HG03439 (cell line): ENCODE measurements at regions not wholly inside any gene's neighbourhood (a gene's known extent, or its start where the extent isn't known, plus 50 kb on each side); places are given as distances from the start of the nearest gene placed in this dataset.

ENCODE experiments used
- ATAC-seq: cut with Tn5 transposase; IDR thresholded peaks from one replicate; pipeline ENCODE4 v1.9.1; 2021; ENCODE audit warnings: mild to moderate bottlenecking, moderate library complexity; ENCODE audit not compliant: unreplicated experiment

- ATAC-seq = no peak
Measured at GRCh38 chr6:87938287-87938686, 109.4 kb upstream of the SPACA1 start.

GRCh38 chr6:87936065-87936464 lies 111.6 kb upstream of the SPACA1 start:
- no peak for ATAC-seq

DNA sequence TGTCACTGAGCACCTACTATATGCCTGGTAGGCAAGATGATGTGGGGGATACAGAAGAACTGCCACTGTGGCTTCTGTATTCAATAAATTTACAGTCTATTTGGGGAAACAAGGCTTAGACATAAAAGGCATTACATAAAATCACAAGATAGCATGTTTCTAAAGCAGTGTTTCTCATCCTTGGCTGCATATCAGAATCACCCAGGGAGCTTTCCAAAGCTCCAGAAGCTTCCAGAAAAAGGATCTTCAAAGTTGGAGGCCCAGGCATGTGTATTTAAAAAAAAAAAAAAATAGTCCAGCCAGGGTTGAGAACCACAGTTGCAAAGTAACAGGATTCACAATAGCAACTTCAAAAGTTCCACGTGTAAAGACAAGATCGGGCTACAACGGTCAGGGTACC lies 112.4 kb upstream of the SPACA1 start:
- no peak for ATAC-seq

DNA sequence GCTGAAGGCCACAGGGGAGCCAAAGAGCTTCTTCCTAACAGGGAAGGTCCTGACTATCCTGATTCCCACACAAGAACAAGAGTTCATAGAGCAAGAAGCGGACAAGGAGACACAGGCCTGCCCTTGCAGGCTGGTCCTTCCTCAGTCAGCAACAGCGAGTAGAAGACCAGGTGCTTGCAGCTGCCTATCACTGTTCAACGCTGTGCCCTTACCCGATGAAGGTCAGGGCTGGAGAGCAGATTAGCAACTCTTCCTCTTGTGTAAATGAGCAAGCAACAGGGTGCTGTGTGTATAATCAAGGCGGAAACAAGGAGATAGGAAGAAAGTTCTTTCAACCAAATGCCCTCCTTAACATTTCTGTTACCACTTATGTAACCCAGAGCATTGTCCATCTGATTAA lies 115.3 kb upstream of the SPACA1 start:
- no peak for ATAC-seq

- ATAC-seq = peak; percentile 68
Measured at GRCh38 chr6:87929843-87930288, 117.8 kb upstream of the SPACA1 start.

- ATAC-seq = no peak
Measured at GRCh38 chr6:87926687-87927086, 121.0 kb upstream of the SPACA1 start.

GRCh38 chr6:87926072-87926471 lies 121.6 kb upstream of the SPACA1 start:
- ATAC-seq = no peak

- peak; percentile 58 for ATAC-seq
Measured at GRCh38 chr6:87925373-87926060, 122.1 kb upstream of the SPACA1 start.

GRCh38 chr6:87923389-87924050 lies 124.1 kb upstream of the SPACA1 start:
- ATAC-seq = no peak

- peak; percentile 57 for ATAC-seq
Measured at GRCh38 chr6:87922947-87923330, 124.7 kb upstream of the SPACA1 start.

GRCh38 chr6:87922196-87922946 lies 125.3 kb upstream of the SPACA1 start:
- ATAC-seq = peak; percentile 9

DNA sequence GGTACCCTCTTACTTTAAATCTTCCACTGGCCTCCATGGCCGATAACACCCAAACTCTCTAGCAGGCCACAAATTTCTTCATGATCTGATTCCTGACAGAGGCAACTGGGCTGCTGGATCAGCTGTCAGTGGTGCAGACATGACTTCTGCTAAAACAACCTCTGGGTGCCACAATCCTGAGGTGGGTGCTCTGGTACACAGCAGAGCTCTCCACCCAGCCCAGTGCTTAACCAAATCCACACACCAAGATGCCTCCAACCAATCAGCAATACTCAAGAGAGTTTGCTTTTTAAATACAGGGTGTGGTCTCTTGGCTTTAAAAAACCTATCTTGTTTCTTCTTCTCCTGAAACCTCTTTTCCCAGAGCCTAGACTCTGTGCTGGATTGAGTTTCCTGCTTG lies 126.6 kb upstream of the SPACA1 start:
- ATAC-seq = no peak

GRCh38 chr6:87920245-87920644 lies 127.4 kb upstream of the SPACA1 start:
- ATAC-seq = no peak

GRCh38 chr6:87919416-87919815 lies 128.2 kb upstream of the SPACA1 start:
- ATAC-seq = no peak

DNA sequence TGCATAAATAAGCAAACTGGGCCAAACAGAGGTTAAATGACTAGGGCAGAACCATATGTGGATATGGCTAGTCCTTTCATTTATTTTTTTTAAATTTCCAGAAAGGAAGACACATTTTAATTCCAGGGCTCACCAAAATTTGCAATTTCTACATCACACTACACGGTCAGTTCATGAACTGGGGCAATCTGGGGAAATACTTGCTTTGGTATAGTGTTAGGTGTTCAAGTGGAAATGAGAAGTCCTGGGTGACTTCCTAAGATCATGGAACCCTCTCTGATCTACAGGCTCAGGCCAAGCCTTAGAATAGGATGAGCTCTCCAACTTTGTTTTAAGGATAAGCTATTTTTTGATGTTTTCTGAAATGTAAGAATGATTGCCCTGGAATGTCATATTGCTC lies 128.6 kb upstream of the SPACA1 start:
- no peak for ATAC-seq

DNA sequence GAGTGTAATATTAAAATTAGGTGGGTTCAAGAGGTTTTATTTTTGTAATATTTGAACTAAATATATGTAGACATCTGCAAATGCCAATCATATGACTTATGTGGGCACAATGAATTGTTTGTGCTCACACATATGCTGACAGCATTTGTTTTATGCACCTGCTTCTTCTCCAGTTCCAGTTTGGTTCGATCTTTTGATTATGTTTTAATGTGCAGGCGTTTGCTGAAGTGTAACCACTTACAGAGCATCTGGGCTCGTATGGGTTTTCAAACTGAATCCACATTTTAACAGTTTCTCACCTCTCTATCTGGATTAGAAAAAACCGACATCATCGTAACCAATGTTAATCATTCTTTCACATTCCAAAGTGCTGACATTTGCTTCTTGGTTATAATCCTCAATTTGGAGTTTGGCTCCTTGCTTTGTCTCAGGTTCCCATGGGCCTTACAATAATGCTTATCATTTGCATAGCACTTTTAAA lies 129.1 kb upstream of the SPACA1 start:
- no peak for ATAC-seq

DNA sequence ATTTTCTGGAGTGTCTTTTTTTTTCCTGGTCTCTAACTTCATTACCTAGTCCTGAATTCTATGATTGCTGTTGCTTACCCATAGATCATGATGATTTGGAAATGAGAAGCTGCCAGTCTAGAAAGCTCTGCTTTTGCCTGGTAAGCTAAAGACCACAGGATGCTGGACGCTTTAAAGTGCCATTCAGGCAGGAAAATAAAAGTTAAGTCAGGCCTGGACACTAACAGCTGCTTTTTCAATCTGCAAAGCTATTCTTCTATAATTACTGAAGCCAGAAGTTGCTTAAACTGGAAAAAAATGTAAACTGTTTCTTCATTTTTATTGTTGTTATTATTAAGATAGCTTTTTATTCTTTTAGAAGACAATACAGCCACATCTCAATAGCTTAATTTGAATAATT lies 129.8 kb upstream of the SPACA1 start:
- ATAC-seq = no peak

GRCh38 chr6:87916446-87916845 lies 131.2 kb upstream of the SPACA1 start:
- no peak for ATAC-seq

- ATAC-seq = no peak
Measured at GRCh38 chr6:87914637-87915395, 132.8 kb upstream of the SPACA1 start.

DNA sequence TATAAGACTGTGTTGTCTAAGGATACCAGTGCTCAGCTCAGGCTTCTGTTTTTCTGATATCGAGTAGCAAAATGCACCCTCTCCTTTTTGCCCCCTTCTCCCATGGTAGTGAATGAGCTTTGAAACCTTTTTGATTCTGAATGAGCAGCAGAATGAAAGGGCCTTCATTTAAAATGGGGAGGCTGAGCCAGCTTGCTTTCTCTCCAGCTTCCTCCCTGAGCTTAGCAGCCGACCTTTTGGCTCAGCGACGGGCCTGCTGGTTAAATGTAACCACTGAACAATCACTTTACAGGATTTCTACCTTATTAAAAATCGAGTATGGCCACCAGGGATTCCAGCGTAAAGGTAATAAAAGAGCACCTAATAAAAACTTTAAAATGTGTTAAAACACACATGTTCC lies 133.7 kb upstream of the SPACA1 start:
- no peak for ATAC-seq

GRCh38 chr6:87912102-87912501 lies 135.5 kb upstream of the SPACA1 start:
- ATAC-seq = no peak
